Sigmoid colon (tissue), 3 donors: ENCODE measurements at regions not wholly inside any gene's neighbourhood (a gene's known extent, or its start where the extent isn't known, plus 50 kb on each side); places are given as distances from the start of the nearest gene placed in this dataset.

Experiments used
- POLR2A ChIP-seq, 2 donors: fragments of 450-650 bp; IDR thresholded peaks; one replicate each; pipeline ENCODE4 v1.6.1; 2016; ENCODE audit warnings: antibody characterized with exemption in 2 of 2, mild to moderate bottlenecking in 2 of 2, moderate library complexity in 2 of 2
- TF ChIP-seq, protein P1 (sequence below), 4 experiments: fragments of 450-650 bp in 3 of 4; fragments of 200-600 bp in 1 of 4; IDR thresholded peaks; one replicate each; pipeline ENCODE4 v1.5.1; 2016 to 2019; ENCODE audit warnings: antibody characterized with exemption in 4 of 4, mild to moderate bottlenecking in 3 of 4, moderate library complexity in 2 of 4

DNA sequence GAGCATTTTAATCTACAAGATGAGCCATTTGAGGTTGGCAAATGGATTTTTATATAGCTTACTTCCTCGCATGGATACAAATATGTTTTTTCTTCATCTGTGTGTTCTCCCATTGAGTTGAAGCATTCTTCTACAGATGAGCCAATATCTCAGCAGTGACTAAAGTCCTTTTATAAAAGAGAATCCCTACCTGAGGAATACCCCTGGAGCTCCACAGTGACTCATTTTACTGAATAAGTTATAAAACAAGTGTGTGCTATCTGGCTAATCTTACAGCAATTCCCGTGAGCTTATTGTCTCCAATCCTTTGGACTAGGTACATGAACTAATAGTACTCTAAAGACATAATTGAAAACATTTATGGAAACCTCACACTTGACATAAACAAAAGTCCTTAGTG is 354.2 kb upstream of the BCHE start:
- no peak for TF ChIP-seq POLR2A (IDR thresholded peaks at IDR 0.05)
- TF ChIP-seq, protein P1, sequence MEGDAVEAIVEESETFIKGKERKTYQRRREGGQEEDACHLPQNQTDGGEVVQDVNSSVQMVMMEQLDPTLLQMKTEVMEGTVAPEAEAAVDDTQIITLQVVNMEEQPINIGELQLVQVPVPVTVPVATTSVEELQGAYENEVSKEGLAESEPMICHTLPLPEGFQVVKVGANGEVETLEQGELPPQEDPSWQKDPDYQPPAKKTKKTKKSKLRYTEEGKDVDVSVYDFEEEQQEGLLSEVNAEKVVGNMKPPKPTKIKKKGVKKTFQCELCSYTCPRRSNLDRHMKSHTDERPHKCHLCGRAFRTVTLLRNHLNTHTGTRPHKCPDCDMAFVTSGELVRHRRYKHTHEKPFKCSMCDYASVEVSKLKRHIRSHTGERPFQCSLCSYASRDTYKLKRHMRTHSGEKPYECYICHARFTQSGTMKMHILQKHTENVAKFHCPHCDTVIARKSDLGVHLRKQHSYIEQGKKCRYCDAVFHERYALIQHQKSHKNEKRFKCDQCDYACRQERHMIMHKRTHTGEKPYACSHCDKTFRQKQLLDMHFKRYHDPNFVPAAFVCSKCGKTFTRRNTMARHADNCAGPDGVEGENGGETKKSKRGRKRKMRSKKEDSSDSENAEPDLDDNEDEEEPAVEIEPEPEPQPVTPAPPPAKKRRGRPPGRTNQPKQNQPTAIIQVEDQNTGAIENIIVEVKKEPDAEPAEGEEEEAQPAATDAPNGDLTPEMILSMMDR (IDR thresholded peaks at IDR 0.05) = no peak
